Peyer's patch (tissue), 4 donors: ENCODE measurements at regions not wholly inside any gene's neighbourhood (a gene's known extent, or its start where the extent isn't known, plus 50 kb on each side); places are given as distances from the start of the nearest gene placed in this dataset.

Experiments used
- POLR2A ChIP-seq, 2 donors: fragments of 450-650 bp; IDR thresholded peaks; one replicate each; pipeline ENCODE4 v1.5.1; 2017; ENCODE audit warnings: antibody characterized with exemption in 2 of 2, mild to moderate bottlenecking in 2 of 2, moderate library complexity in 2 of 2
- TF ChIP-seq, protein P1 (sequence below), 6 experiments: fragments of 450-650 bp in 4 of 6; fragments of 200-600 bp in 2 of 6; sonication (generic) in 1 of 6; IDR thresholded peaks; one replicate each; pipeline ENCODE4 v1.5.1; 2017 to 2019; ENCODE audit warnings: antibody characterized with exemption in 6 of 6, mild to moderate bottlenecking in 3 of 6, moderate library complexity in 1 of 6

- TF ChIP-seq, protein P1, sequence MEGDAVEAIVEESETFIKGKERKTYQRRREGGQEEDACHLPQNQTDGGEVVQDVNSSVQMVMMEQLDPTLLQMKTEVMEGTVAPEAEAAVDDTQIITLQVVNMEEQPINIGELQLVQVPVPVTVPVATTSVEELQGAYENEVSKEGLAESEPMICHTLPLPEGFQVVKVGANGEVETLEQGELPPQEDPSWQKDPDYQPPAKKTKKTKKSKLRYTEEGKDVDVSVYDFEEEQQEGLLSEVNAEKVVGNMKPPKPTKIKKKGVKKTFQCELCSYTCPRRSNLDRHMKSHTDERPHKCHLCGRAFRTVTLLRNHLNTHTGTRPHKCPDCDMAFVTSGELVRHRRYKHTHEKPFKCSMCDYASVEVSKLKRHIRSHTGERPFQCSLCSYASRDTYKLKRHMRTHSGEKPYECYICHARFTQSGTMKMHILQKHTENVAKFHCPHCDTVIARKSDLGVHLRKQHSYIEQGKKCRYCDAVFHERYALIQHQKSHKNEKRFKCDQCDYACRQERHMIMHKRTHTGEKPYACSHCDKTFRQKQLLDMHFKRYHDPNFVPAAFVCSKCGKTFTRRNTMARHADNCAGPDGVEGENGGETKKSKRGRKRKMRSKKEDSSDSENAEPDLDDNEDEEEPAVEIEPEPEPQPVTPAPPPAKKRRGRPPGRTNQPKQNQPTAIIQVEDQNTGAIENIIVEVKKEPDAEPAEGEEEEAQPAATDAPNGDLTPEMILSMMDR (IDR thresholded peaks at IDR 0.05), result no peak
- no peak for TF ChIP-seq POLR2A (IDR thresholded peaks at IDR 0.05)
These were observed 192.3 kb upstream of the P2RY1 start for GRCh38 chr3:152642658-152643057.
